Activated naive CD8-positive, alpha-beta T cell treated with anti-CD3 and anti-CD28 coated beads, Interleukin-2, amount 50 U/mL, for 24 hours (primary cell): ENCODE measurements at regions not wholly inside any gene's neighbourhood (a gene's known extent, or its start where the extent isn't known, plus 50 kb on each side); places are given as distances from the start of the nearest gene placed in this dataset.

ENCODE experiments used
- ATAC-seq: fragments of 150-1000 bp; cut with Tn5 transposase; one replicate; pipeline ENCODE4 v1.10.0; 2021
- DNase-seq: peaks from one replicate; pipeline ENCODE4 v3.0.0; 2021
- H3K27ac Mint-ChIP-seq: one replicate; pipeline ENCODE4 v1.8.0; 2021; ENCODE audit warnings: mild to moderate bottlenecking, mixed read lengths
- H3K27me3 Mint-ChIP-seq: one replicate; pipeline ENCODE4 v1.8.0; 2021; ENCODE audit warnings: mixed read lengths
- H3K36me3 Mint-ChIP-seq: one replicate; pipeline ENCODE4 v1.8.0; 2021; ENCODE audit warnings: low read depth, mixed read lengths
- H3K4me1 Mint-ChIP-seq: one replicate; pipeline ENCODE4 v1.8.0; 2021; ENCODE audit warnings: mixed read lengths
- H3K4me3 Mint-ChIP-seq: one replicate; pipeline ENCODE4 v1.8.0; 2021; ENCODE audit warnings: mild to moderate bottlenecking, moderate library complexity, mixed read lengths
- H3K9me3 Mint-ChIP-seq: one replicate; pipeline ENCODE4 v1.8.0; 2021; ENCODE audit warnings: mixed read lengths

DNA sequence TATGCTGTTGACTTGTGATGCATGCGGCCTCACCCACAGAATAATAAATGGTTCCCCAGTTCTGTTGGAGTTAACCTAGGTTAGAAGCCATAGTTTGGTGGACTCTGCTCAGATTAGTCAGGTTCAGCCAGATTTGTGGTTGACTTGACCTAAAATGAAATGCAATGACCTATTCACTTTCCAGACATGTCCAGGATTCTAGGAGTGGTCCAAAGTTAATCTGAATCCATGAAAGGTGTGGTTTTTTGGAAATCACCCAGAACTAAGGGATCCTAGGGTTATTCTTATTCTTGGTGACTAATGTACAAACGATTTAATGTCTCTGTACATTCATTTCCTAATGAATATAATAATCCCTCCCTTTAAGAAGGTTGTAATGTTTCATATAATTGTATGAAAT lies 88.9 kb upstream of the RBBP8 start:
- no peak for ATAC-seq
- Mint-ChIP-seq H3K27me3 (peaks cover 3% of the 10 kb centered on the region), H3K9me3 (no peaks in the 10 kb centered on the region), H3K4me1 (peaks cover 2% of the 10 kb centered on the region), H3K4me3 (no peak overlapping the region), H3K36me3 (no peaks in the 10 kb centered on the region), H3K27ac (no peak overlapping the region)
- DNase-seq = no peak

DNA sequence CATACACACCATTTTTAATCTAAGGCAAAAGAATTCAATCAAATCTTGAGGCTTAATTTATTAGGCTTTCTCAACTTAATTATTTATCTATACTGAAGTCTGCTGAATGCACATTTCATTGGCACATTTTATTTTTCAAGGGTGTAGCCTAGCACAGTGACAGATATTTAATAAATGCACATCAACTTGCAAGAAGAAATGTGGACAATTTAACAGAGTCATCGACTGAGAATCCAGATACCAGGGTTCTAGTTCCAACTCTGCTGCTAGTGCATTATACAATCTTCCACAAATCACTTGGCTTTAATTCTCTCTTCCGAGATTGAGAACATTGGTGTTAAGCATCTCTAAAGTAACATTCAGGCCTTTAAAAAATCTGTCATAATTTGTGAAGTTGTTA lies 88.5 kb upstream of the RBBP8 start:
- Mint-ChIP-seq H3K36me3 (no peaks in the 10 kb centered on the region), H3K27ac (no peak overlapping the region), H3K27me3 (peaks cover 3% of the 10 kb centered on the region), H3K4me1 (peaks cover 2% of the 10 kb centered on the region), H3K9me3 (no peaks in the 10 kb centered on the region), H3K4me3 (no peak overlapping the region)
- DNase-seq (no peak), ATAC-seq (no peak)

- no peak overlapping the region for H3K4me3 Mint-ChIP-seq
- ATAC-seq = no peak
- H3K27ac Mint-ChIP-seq = no peak overlapping the region
These were observed 86.9 kb upstream of the RBBP8 start for GRCh38 chr18:22846088-22846683.

DNA sequence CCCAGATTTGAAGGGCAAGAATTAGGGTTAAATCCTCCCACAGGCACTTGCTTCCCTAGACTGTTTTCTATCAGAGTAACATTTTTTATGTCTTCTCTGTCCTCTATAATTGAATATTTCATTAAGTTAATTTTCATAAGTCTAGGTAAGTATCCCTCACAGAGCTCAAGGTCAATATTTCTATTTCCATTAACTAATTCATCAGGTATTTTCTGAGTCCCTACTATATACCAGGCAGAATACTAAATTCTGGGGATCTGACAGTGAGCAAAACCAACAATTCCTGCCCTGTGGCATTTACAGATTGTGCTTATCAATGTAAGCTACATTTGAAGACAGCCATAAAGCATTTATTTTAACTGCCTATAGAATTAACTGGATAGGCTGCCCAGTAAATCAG lies 86.4 kb upstream of the RBBP8 start:
- H3K36me3 Mint-ChIP-seq = no peaks in the 10 kb centered on the region
- no peaks in the 10 kb centered on the region for H3K9me3 Mint-ChIP-seq
- no peak overlapping the region for H3K27ac Mint-ChIP-seq
- peaks cover 3% of the 10 kb centered on the region for H3K27me3 Mint-ChIP-seq
- H3K4me3 Mint-ChIP-seq = no peak overlapping the region
- ATAC-seq (no peak), DNase-seq (no peak)
- peaks cover 2% of the 10 kb centered on the region for H3K4me1 Mint-ChIP-seq

More at GRCh38 chr18:22846088-22846683, 86.9 kb upstream of the RBBP8 start:
- no peak for DNase-seq
- Mint-ChIP-seq H3K4me1 (peaks cover 2% of the 10 kb centered on the region), H3K36me3 (no peaks in the 10 kb centered on the region), H3K27me3 (peaks cover 3% of the 10 kb centered on the region), H3K9me3 (no peaks in the 10 kb centered on the region)

GRCh38 chr18:22847392-22847791 lies 85.7 kb upstream of the RBBP8 start:
- Mint-ChIP-seq H3K27ac (no peak overlapping the region), H3K27me3 (peaks cover 7% of the 10 kb centered on the region), H3K4me1 (peaks cover 2% of the 10 kb centered on the region), H3K4me3 (no peak overlapping the region), H3K9me3 (no peaks in the 10 kb centered on the region), H3K36me3 (no peaks in the 10 kb centered on the region)
- DNase-seq = no peak
- no peak for ATAC-seq

DNA sequence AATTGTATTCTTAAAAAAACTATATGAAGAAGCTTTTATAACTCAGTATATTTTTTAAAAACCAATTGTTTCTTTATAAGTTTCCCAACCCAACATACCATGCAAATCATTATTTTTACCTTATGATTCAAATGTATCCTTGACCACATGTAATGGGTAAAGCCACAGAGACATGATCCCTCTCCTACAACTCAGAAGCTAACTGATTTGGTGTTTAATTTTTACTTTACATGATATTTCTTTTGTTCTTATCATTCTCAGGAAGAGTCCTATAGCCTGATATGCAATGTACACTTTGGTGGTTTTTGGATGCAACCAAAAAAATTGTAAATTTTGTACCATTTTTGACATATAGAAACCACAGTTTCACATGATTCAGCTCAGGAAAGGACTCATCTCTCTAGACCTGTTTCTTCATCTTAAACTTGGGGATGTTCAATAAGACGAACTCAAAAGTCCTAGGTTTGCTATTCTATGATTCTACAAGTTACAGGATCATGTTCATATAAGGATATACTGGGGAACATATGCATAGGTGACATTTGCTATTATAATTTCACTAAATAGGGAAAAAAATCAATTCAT lies 85.2 kb upstream of the RBBP8 start:
- no peaks in the 10 kb centered on the region for H3K9me3 Mint-ChIP-seq
- no peak overlapping the region for H3K4me3 Mint-ChIP-seq
- ATAC-seq (no peak), DNase-seq (no peak)
- no peak overlapping the region for H3K27ac Mint-ChIP-seq
- peaks cover 8% of the 10 kb centered on the region for H3K27me3 Mint-ChIP-seq
- H3K4me1 Mint-ChIP-seq = peaks cover 2% of the 10 kb centered on the region
- H3K36me3 Mint-ChIP-seq = no peaks in the 10 kb centered on the region

GRCh38 chr18:22848615-22849014 lies 84.5 kb upstream of the RBBP8 start:
- H3K9me3 Mint-ChIP-seq = no peaks in the 10 kb centered on the region

GRCh38 chr18:22856870-22857269 lies 76.3 kb upstream of the RBBP8 start:
- H3K27me3 Mint-ChIP-seq = peaks cover 46% of the 10 kb centered on the region

More at GRCh38 chr18:22848615-22849014, 84.5 kb upstream of the RBBP8 start:
- peaks cover 2% of the 10 kb centered on the region for H3K4me1 Mint-ChIP-seq
- no peak overlapping the region for H3K27ac Mint-ChIP-seq
- DNase-seq (no peak), ATAC-seq (no peak)
- H3K36me3 Mint-ChIP-seq = no peaks in the 10 kb centered on the region
- H3K27me3 Mint-ChIP-seq = peaks cover 9% of the 10 kb centered on the region
- no peak overlapping the region for H3K4me3 Mint-ChIP-seq

DNA sequence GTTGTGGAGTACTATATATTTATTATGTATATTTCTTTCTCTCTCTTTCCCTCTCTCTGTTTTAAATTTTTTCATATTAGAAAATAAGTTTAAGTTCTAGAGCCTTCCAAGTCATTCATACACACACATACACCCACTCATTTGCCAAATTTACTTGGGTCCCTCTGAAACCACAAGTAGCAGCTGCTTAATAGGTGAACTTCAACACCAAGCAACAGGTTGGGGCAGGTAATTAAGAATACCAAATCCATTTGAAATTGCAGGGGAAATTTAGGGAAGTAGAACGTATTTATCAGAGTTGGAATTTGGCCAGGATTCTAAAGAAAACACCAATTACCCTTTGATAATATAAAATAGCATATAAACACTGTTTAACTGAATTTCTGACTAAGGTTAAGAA lies 75.0 kb upstream of the RBBP8 start:
- no peak overlapping the region for H3K27ac Mint-ChIP-seq
- H3K27me3 Mint-ChIP-seq = peaks cover 41% of the 10 kb centered on the region

More at GRCh38 chr18:22856870-22857269, 76.3 kb upstream of the RBBP8 start:
- no peaks in the 10 kb centered on the region for H3K36me3 Mint-ChIP-seq
- no peak overlapping the region for H3K27ac Mint-ChIP-seq
- H3K4me1 Mint-ChIP-seq = no peaks in the 10 kb centered on the region
- ATAC-seq (no peak), DNase-seq (no peak)
- no peaks in the 10 kb centered on the region for H3K9me3 Mint-ChIP-seq
- no peak overlapping the region for H3K4me3 Mint-ChIP-seq

DNA sequence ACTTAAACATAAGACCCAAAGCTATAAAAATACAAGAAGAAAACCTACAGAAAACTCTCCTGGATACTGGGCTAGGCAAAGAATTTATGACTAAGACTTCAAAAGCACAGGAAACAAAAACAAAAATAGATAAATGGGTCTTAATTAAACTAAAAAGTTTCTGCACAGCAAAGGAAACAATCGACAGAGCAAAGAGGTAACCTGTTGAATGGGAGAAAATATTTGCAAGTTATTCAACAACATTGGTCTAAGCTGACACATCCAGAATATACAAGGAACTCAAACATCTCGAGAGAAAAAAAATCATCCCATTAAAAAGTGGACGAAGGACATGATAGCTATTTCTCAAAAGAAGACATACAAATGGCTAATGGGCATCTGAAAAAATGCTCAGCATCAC lies 72.3 kb upstream of the RBBP8 start:
- H3K9me3 Mint-ChIP-seq = no peaks in the 10 kb centered on the region
- H3K36me3 Mint-ChIP-seq = no peaks in the 10 kb centered on the region
- ATAC-seq = no peak
- no peak overlapping the region for H3K27ac Mint-ChIP-seq
- H3K4me3 Mint-ChIP-seq = no peak overlapping the region
- no peaks in the 10 kb centered on the region for H3K4me1 Mint-ChIP-seq
- peaks cover 31% of the 10 kb centered on the region for H3K27me3 Mint-ChIP-seq
- no peak for DNase-seq

More for the DNA sequence above, 75.0 kb upstream of the RBBP8 start:
- H3K9me3 Mint-ChIP-seq = no peaks in the 10 kb centered on the region
- ATAC-seq = no peak
- no peak overlapping the region for H3K4me3 Mint-ChIP-seq
- DNase-seq = no peak
- H3K4me1 Mint-ChIP-seq = no peaks in the 10 kb centered on the region
- H3K36me3 Mint-ChIP-seq = no peaks in the 10 kb centered on the region

- Mint-ChIP-seq H3K36me3 (no peaks in the 10 kb centered on the region), H3K4me1 (no peaks in the 10 kb centered on the region), H3K9me3 (no peaks in the 10 kb centered on the region), H3K27ac (no peak overlapping the region), H3K27me3 (peaks cover 20% of the 10 kb centered on the region), H3K4me3 (no peak overlapping the region)
- ATAC-seq (no peak), DNase-seq (no peak)
These were observed 67.6 kb upstream of the RBBP8 start for GRCh38 chr18:22865354-22866116.

DNA sequence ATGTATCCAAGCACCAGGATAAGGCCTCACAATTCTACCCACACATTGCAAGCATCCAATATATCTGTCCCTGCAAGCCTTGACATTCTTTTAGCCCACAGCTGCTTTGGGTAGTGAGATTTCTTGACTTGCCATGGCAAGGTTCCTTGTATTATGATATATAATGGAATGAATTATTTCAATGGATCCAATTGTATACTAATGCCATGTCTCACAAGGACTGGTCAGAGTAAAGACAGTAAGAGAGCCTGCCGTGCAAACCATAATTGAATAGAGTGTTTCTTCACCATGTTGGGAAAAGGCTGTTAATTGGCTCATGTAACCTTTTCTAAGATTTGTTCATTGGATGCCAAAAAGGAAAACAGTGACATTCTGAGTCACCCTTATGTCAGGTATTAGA lies 64.3 kb upstream of the RBBP8 start:
- DNase-seq (no peak), ATAC-seq (no peak)
- Mint-ChIP-seq H3K27me3 (peaks cover 10% of the 10 kb centered on the region), H3K27ac (no peak overlapping the region), H3K4me3 (no peak overlapping the region), H3K9me3 (no peaks in the 10 kb centered on the region), H3K4me1 (peaks cover 5% of the 10 kb centered on the region), H3K36me3 (no peaks in the 10 kb centered on the region)

- Mint-ChIP-seq H3K36me3 (no peaks in the 10 kb centered on the region), H3K27me3 (peaks cover 12% of the 10 kb centered on the region), H3K27ac (no peak overlapping the region), H3K4me1 (peaks cover 5% of the 10 kb centered on the region), H3K4me3 (no peak overlapping the region), H3K9me3 (no peaks in the 10 kb centered on the region)
- DNase-seq = no peak
- ATAC-seq = no peak
These were observed 61.2 kb upstream of the RBBP8 start for GRCh38 chr18:22871809-22872525.

DNA sequence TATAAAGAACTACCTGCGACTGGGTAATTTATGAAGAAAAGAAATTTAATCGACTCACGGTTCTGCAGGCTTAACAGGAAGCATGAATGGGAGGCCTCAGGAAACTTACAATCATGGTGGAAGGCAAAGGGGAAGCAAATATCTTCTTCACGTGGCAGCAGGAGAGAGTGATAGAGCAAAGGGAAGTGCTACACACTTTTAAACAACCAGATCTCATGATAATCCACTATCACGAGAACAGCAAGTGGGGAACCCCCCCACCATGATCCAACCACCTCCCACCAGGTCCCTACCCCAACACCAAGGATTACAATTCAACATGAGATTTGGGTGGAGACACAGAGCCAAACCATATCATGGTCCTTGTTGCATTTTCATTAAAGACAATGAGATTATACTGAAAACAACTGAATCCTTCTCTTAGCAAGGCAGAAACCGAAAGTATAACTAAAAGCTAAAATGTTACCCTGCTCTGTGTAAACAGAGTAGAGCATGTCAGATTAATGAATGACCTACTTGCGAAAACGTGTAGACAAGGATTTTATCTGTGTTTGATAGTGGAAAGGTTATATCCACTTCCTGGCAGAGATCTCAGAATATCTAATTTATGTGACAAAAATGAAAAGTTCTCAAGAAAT lies 60.1 kb upstream of the RBBP8 start:
- DNase-seq = no peak
- peaks cover 4% of the 10 kb centered on the region for H3K27me3 Mint-ChIP-seq
- peak; percentile 43 for ATAC-seq
- peak overlapping the region; percentile 13 for H3K4me3 Mint-ChIP-seq
- H3K4me1 Mint-ChIP-seq = peaks cover 5% of the 10 kb centered on the region
- no peaks in the 10 kb centered on the region for H3K36me3 Mint-ChIP-seq
- H3K9me3 Mint-ChIP-seq = no peaks in the 10 kb centered on the region
- H3K27ac Mint-ChIP-seq = no peak overlapping the region
